Psoas muscle (tissue), 7 donors: ENCODE measurements at regions not wholly inside any gene's neighbourhood (a gene's known extent, or its start where the extent isn't known, plus 50 kb on each side); places are given as distances from the start of the nearest gene placed in this dataset.
"Not testable (repeated sequence)": the region's sequence is repeated elsewhere in the genome, so short reads cannot be mapped to it uniquely, and the experiment has no call there.

Experiments used
- ATAC-seq, 4 donors: fragments of 200-7000 bp; cut with Tn5 transposase; one replicate each; pipeline ENCODE4 v1.9.1; 2020; ENCODE audit warnings: moderate library complexity in 3 of 4, mild to moderate bottlenecking in 2 of 4
- DNase-seq, 2 donors: peaks; one replicate each; pipeline ENCODE4 v3.0.0-alpha.2; 2020
- H3K27ac ChIP-seq: fragments of 200-600 bp; one replicate; pipeline ENCODE4 v1.8.0; 2022
- H3K27me3 ChIP-seq, 3 donors: fragments of 200-600 bp in 1 of 3; one replicate each; pipeline versions ENCODE4 v1.6.1 to v1.8.0; 2013 to 2022; ENCODE audit warnings: low read length in 2 of 3, mild to moderate bottlenecking in 2 of 3, moderate library complexity in 1 of 3; ENCODE audit not compliant: insufficient read depth in 3 of 3
- H3K36me3 ChIP-seq, 2 donors: fragments of 200-600 bp in 1 of 2; one replicate each; pipeline versions ENCODE4 v1.6.1 to v1.8.0; 2013 to 2022; ENCODE audit warnings: low read depth in 1 of 2, mild to moderate bottlenecking in 1 of 2, moderate library complexity in 1 of 2; ENCODE audit not compliant: insufficient read depth in 1 of 2
- H3K4me1 ChIP-seq: fragments of 200-600 bp; one replicate; pipeline ENCODE4 v1.8.0; 2022
- H3K4me3 ChIP-seq: fragments of 200-600 bp; one replicate; pipeline ENCODE4 v1.8.0; 2022; ENCODE audit warnings: mild to moderate bottlenecking
- H3K9me3 ChIP-seq: fragments of 200-600 bp; one replicate; pipeline ENCODE4 v1.8.0; 2022
- CTCF ChIP-seq: fragments of 200-600 bp; IDR thresholded peaks from one replicate; pipeline ENCODE4 v1.8.0; 2022; ENCODE audit warnings: antibody characterized with exemption
- WGBS, 3 donors: extraction: QIAGEN DNeasy Blood & Tissue Kit; methylation state at CpG; one replicate each; pipeline versions ENCODE4 v1.1.6 to v1.1.7; 2013; 5-methylcytosine and 5-hydroxymethylcytosine counted together
- intact Hi-C, 2 donors: fragments of 100-400 bp; cut with DNase I; formaldehyde crosslinking; loops; one replicate each; pipeline versions ENCODE4 v1.11.0 to v1.14.2; 2022
- donor health status: healthy with polysubstance abuse.
- donor health status: DM: no; HTN: no; CAD: no; lungs with moderate emphysema.
- donor health status: Bipolar disorder and iron deficiency.
- donor health status: healthy.
- donor health status: DM: yes; HTN: yes; CAD: no.
- donor health status: DM: no; HTN: no; CAD: no.
- donor health status: DM: yes; HTN: yes; CAD: no.

- H3K9me3 ChIP-seq = no peaks in the 10 kb centered on the region
- no peak overlapping the region for H3K4me3 ChIP-seq
- no peak for TF ChIP-seq CTCF
- H3K27me3 ChIP-seq = no peaks in the 10 kb centered on the region
- H3K36me3 ChIP-seq = no peaks in the 10 kb centered on the region
- WGBS, 3 donors = 92 to 100% (median 93%) methylated on average over 1 of the region's 1 CpG
- no peak for DNase-seq
- no peak for ATAC-seq
- H3K27ac ChIP-seq = no peak overlapping the region
- no peaks in the 10 kb centered on the region for H3K4me1 ChIP-seq
- intact Hi-C loops = no loop called here
Measured at GRCh38 chr1:115534106-115534505, 107.7 kb upstream of the VANGL1 start.

- intact Hi-C loops = no loop called here
- Histone ChIP-seq H3K4me1 (no peaks in the 10 kb centered on the region), H3K9me3 (no peaks in the 10 kb centered on the region), H3K4me3 (no peak overlapping the region), H3K27me3 (no peaks in the 10 kb centered on the region), H3K27ac (no peak overlapping the region), H3K36me3 (no peaks in the 10 kb centered on the region)
- ATAC-seq = no peak
- WGBS, 3 donors = 34 to 43% (median 35%) methylated on average over 6 of the region's 6 CpGs
- no peak for DNase-seq
- TF ChIP-seq CTCF = no peak
Measured at GRCh38 chr1:115531631-115532264, 110.0 kb upstream of the VANGL1 start.

- Histone ChIP-seq H3K36me3 (no peaks in the 10 kb centered on the region), H3K4me1 (no peaks in the 10 kb centered on the region), H3K9me3 (no peaks in the 10 kb centered on the region), H3K27ac (no peak overlapping the region), H3K4me3 (no peak overlapping the region), H3K27me3 (no peaks in the 10 kb centered on the region)
- no peak for DNase-seq
- intact Hi-C loops = no loop called here
- no peak for TF ChIP-seq CTCF
- ATAC-seq = no peak
- 18 to 56% (median 52%) methylated on average over 1 of the region's 1 CpG for WGBS, 3 donors
Measured at GRCh38 chr1:115530407-115530806, 111.4 kb upstream of the VANGL1 start.

DNA sequence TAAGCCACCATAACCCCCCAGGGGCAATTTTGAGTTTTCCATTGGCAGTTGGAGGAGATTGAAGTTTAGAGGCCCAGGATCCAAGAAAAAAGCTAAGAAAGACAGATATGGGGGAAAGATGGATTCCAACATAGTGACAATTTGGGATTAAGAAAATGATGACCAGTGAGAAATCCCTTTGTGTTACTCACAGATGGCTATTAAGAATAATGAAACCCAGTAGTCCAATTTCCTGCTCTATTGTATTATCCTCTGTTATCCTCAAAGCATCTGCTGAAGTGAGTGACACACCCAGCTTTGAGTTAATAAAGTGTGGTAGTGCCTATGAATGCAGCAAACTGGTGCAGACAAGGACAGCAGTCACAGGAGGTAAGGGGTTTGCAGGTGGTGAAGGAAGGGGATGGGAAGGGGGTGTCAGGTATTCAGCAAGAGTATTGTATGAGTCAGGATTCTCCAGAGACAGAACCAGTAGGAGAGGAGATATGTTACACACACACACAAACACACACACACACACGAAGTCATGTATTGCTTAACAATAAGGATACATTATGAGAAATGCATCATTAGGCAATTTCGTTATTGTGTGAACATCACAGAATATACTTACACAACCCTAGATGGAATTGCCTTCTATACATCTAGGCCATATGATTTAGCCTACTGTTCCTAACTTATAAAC, 112.4 kb upstream of the VANGL1 start:
- DNase-seq (no peak), ATAC-seq (no peak)
- WGBS, 3 donors = 69 to 95% (median 94%) methylated on average over 2 of the region's 2 CpGs
- H3K4me3 ChIP-seq = no peak overlapping the region
- no peaks in the 10 kb centered on the region for H3K27me3 ChIP-seq
- TF ChIP-seq CTCF = no peak
- no peaks in the 10 kb centered on the region for H3K4me1 ChIP-seq
- intact Hi-C loops = no loop called here
- H3K9me3 ChIP-seq = no peaks in the 10 kb centered on the region
- H3K36me3 ChIP-seq = no peaks in the 10 kb centered on the region
- no peak overlapping the region for H3K27ac ChIP-seq

- H3K9me3 ChIP-seq, ATAC-seq, DNase-seq, H3K36me3 ChIP-seq, H3K27ac ChIP-seq, H3K27me3 ChIP-seq, H3K4me1 ChIP-seq, intact Hi-C loops, H3K4me3 ChIP-seq: not testable (repeated sequence)
- 59 to 66% (median 59%) methylated on average over 3 of the region's 3 CpGs for WGBS, 3 donors
Measured at GRCh38 chr1:115528336-115528735, 113.4 kb upstream of the VANGL1 start.
